Stimulated activated CD4-positive, alpha-beta T cell treated with anti-CD3 and anti-CD28 coated beads, Interleukin-1b, Interleukin-23, amount 100 ng/mL, for 48 hours (primary cell): ENCODE measurements at regions not wholly inside any gene's neighbourhood (a gene's known extent, or its start where the extent isn't known, plus 50 kb on each side); places are given as distances from the start of the nearest gene placed in this dataset.

Experiments used
- DNase-seq: peaks from one replicate; pipeline ENCODE4 v3.0.0-alpha.2; 2020

GRCh38 chr9:14560194-14560593 is 133.0 kb downstream of the ZDHHC21 start:
- DNase-seq = peak; percentile 18

DNA sequence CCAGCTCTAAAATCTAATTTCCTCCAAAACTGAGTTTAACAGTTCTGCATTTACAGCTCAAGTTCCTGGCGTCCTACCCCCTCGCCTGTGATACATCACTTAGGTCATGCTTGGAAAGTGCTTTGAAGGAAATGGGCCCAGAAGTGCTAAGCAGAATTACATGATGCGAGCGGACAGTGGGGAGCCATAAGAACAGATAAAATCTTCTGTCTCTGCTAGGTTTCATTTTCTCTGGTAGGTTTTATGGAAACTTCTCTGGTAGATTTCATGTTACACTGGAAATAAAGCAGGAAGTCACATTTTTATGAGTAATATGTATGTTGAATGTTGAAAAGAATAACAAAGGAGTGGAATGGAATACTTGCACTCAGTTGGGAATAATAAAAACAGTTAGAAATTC is 138.3 kb downstream of the ZDHHC21 start:
- DNase-seq = no peak

DNA sequence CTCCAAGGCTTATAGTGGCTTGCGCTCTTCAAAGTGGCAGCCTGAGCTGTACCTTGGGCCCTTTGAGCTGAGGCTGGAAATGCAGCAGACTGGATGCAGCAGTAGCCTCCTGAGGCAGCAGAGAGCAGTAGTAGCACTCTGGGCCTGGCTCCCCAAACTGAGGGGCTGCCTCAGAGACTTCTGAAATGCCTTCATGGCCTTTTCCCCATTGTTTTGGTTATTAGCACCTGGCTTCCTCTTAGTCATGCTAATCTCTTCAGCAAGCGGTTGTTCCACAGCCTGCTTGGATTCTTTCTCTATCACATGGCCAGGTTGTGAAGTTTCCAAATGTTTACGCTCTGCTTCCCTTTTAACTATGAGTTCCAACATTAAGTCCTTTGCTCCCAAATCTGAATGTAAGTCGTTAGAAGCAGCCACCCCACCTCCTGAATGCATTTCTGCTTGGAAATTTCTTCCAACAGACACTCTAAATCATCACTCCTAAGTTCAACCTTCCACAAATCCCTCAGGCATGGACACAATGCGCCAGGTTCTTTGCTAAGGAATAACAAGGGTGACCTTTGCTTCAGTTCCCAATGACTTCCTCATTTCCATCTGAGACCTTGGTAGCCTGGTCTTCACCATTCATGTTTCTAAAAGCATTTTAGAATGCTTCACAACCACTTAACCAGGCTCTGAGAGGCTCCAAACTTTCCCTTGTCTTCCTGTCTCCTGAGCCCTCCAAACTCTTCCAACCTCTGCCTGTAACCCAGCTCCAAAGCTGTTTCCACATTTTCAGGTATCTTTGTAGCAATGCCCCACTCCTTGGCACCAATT is 145.8 kb downstream of the ZDHHC21 start:
- no peak for DNase-seq

DNA sequence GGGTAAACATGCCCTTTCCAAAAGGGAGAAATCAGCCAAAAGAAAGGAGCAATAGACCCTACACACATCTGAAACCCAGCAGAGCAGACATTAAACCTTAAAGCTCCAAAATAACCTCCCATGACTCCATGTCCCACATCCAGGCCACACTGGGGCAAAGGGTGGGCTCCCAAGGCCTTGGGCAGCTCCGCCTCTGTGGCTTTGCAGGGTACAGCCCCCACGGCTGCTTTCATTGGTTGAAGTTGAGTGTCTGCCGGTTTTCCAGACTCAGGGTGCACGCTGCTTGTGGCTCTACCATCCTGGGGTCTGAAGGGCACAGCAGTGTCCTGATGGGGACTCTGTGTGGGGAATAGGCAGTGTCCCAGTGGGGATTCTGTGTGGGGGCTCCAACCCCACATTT is 146.5 kb downstream of the ZDHHC21 start:
- no peak for DNase-seq

DNA sequence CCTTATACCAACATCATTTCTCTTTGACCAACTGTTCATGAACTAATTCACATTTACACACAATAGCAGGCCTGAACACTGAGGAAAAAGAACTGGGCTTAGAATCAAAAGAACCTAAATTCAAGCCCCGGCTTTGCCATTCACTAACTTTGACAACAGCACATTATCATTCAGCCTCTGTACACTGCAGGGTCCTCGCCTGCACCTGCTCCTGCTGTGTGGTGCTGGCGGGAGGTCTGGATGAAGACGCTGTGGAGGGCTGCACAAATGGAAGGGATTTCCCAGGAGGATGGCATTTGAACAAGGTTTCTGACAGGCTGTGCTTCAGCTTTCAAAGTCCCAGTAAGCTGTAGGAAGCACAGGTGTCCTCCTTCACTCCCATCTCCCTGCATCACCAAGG is 151.2 kb downstream of the ZDHHC21 start:
- no peak for DNase-seq

DNA sequence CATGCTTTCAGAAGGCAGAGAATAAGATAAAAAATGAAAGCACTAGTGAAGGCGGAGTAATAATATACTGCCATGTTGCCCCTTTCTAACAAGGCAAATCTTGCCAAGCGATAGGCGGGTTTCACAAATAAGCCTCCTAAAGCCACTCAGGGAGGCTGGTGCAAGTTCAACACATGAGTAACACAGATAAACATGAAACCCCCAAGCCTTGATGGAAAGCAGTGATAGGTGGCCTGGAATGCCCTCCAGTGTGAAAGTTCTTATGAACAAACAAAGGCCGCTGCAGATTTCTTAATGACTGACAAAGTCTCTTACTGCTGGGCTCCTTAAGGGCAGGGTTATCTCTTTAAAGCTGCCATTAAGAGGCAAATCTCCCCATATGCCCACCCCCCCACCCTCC is 154.7 kb downstream of the ZDHHC21 start:
- no peak for DNase-seq

DNA sequence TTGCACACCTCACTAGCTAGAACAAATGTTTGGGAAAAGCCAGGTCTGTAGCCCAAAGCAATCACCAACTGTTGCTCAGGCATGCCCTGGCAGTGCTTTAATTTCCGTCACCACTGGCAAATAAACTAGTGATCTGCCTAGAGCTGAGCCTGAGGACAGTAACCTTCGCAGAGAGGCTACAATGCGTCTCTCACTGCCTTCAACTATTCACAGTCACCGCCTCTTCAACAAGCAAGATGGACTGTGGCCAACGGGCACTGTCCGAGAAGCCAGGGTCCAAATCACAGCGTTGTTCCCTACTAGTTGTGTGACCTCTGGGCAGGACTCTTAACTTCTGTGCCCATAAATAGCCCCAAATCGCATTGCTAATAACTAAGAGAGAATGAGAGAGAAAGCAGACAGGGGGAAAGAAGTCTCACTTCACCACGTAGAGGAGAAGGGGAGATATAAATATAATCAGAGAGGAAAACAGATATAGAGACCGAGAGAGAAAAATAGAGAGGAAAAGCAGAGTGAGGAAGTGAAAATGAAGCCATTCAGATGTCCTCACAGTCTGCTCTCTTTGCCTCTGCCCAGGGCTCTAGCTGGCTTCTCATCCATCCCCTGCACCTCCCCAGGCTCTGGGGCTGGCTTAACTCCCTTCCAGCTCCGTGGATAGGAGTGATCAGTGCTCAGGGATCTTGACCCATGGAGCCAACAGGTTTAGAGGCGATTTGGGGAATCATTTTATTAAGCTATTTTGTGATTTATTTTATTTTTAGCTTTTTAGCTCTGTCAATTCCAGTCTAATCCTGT is 157.9 kb downstream of the ZDHHC21 start:
- DNase-seq = no peak

GRCh38 chr9:14533867-14534640 is 159.2 kb downstream of the ZDHHC21 start:
- no peak for DNase-seq

DNA sequence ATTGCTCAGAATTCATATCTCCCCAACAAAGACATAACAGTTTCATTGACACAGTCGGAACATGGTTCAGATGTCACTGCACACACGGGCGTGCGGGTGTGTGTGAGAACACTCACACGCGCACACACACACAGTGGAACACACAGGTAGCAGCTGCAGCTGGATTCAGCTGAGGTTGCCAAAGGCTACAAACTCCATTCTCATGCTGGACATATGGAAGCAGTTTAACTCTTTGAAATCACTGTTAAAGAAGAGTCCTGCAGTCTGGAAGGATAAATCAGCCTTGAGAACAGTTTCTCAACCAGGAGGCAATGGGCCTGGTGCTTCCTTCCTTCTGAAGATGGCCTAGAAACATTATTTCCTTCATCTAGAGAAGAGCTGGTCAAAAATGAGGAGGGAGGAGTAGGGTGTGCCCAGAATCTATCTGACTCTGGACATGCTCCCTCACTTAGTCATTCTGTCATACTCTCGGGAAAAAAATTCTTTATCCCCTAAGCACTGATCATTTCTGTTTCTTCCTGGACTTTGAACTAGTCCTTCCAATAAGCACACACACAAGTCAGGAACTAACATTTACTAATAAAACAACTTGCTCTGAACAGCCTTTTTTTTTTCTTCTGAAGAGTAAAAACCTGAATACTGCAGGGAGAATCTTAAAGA is 160.6 kb downstream of the ZDHHC21 start:
- DNase-seq = no peak

DNA sequence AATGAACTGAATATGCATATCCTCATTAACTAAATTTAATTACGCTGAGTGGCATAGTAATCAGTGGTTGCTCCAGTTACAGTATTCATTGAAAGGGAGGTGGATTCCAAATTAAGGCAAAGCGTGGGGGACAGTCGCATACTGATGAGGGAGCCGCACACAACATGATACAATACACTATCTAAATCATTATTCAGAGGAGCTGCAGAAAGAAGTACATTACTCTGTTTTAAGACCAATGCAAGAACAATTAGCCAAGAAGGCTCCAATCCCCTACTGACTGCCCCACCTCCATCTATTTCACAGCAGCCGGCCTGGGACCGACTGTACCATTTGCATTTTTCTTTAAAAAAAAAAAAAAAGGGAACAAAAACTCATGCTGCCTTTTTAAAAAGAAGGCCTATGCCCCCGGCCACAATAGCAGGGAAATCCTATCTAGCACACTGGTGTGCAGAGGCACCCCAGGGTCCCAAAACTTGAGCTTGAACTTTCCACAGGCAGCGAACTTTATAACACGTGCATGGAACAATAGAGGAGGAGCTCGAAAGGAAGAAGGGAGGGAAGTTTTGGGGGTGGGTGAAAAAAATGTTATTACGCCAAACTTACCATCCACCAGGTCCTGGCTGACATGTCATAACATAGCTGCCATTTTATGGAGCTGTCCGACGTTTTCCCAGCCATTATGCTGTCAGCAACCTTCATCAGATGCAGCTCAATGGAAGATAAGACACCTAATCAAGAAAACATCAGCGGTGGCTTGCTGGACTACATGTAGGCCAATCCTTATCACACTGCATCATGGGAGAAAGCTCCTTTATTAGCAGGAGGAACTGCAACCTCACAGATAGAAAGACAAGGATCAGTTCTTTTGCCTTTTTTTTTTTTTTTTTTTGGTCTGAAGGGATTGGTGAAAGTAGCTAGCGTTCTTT is 161.6 kb downstream of the ZDHHC21 start:
- no peak for DNase-seq

DNA sequence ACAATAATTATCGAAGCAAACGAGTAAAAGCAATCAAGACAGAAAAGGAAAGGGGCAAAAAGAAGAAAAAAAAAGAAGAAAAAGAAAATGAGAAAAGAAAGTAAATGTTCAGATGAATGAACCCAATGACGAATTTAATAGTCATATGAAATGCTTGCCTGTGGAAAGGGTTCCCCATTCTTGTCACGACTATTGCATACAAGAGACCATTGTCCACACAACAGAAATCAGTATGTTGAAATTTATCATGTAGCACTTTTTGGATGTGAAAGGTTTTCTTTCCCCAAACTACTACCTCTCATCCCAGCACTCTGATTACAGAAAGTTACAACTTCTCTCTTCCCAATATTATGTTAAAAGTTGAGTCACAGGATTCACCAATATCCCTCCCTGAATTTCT is 162.4 kb downstream of the ZDHHC21 start:
- DNase-seq = no peak

GRCh38 chr9:14530366-14530765 is 162.9 kb downstream of the ZDHHC21 start:
- DNase-seq = no peak

- no peak for DNase-seq
Observed at GRCh38 chr9:14529629-14530028, 163.6 kb downstream of the ZDHHC21 start.

DNA sequence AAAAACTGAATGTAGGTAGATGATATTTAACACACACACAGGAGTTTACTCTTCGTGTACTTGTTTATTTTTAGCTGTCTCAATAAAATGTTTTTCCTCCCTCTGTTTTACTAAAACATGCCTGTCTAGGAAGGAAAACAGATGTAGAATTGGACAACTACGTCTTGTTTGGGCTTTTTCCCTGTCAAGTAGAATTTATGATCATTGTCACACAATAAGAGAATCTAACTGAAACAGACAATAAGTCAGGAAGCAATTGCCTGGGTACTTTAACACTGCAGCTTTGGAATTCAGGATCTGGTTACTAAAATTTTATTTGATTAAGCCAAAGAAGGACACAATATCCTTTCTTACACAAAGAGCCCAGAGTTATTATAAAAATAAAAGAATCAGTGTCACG is 164.2 kb downstream of the ZDHHC21 start:
- no peak for DNase-seq

GRCh38 chr9:14526504-14526903 is 166.7 kb downstream of the ZDHHC21 start:
- no peak for DNase-seq

GRCh38 chr9:14525856-14526255 is 167.4 kb downstream of the ZDHHC21 start:
- no peak for DNase-seq

GRCh38 chr9:14524873-14525515 is 168.2 kb downstream of the ZDHHC21 start:
- DNase-seq = no peak

- DNase-seq = no peak
Observed at GRCh38 chr9:14523545-14523944, 169.7 kb downstream of the ZDHHC21 start.

DNA sequence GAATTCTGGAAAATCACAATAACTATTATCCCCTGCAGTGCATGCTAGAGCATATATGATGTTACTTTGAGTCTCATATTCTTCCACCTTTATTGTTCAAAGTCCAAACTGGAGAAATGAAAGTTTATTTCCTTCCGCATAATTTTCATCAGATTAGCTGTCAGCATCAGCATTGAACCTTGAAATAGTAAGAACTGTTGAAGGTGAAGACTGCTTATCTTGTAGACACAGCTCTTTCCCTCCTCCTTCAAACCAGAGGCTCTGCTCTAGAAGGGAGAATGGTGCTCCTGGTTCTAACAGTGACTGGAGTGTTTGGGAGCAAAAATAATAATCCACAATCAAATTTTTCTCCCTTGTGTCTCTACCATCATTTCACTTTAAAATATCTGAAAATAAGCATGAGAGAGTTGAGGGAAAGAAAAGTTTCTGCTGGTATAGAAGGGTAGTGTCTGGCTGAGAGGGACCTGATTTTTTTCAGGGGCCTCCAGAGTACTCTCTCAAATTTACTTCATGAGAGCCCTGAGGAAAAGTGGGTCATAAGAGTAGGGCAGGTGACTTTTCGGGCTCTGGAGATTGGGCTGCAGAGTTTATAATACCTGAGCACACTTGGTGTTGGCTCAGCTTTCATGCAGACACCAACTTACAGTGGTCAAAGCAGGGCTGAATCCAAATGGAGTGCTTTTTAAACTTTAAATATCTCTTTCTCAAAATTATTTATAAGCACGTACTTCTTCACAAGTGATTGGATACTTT is 170.4 kb downstream of the ZDHHC21 start:
- DNase-seq = no peak

DNA sequence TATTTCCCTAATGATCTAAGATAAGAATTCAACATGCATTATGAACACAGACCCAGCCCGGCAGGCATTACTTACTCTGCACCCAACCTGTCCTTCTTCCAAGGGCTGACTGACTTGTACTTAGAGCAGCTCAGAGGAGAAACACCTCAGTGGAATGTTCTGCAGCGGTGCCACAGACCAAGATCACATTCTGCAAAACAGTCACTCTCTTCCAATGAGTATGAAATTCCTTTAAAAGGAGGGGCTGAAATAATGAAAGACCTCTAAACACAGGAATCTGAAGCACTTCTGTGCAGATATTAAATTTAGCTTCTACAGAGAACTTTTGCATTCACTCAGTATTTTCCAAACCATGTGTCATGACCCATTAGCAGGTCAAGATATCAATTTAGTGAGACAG is 172.9 kb downstream of the ZDHHC21 start:
- DNase-seq = no peak
